ENCODE measurements at regions not wholly inside any gene's neighbourhood (a gene's known extent, or its start where the extent isn't known, plus 50 kb on each side); places are given as distances from the start of the nearest gene placed in this dataset.

- TF ChIP-seq CTCF (IDR thresholded peaks at IDR 0.05), result no peak
- no peak for TF ChIP-seq POLR2A (IDR thresholded peaks at IDR 0.05)
Observed at GRCh38 chr15:79721256-79721655, 175.6 kb downstream of the MTHFS start.
